ENCODE measurements at regions not wholly inside any gene's neighbourhood (a gene's known extent, or its start where the extent isn't known, plus 50 kb on each side); places are given as distances from the start of the nearest gene placed in this dataset.

- DNase-seq, result no peak
Observed at GRCh38 chr14:100439781-100440180, 116.6 kb downstream of the SLC25A47 start.

GRCh38 chr14:100440207-100440631, 117.1 kb downstream of the SLC25A47 start:
- peak; percentile 9 for DNase-seq

- no peak for DNase-seq
Observed at GRCh38 chr14:100440758-100441203, 117.6 kb downstream of the SLC25A47 start.

GRCh38 chr14:100441271-100441947, 118.3 kb downstream of the SLC25A47 start:
- DNase-seq, result no peak

GRCh38 chr14:100442036-100442435, 118.9 kb downstream of the SLC25A47 start:
- DNase-seq, result no peak

GRCh38 chr14:100442498-100443490, 119.7 kb downstream of the SLC25A47 start:
- no peak for DNase-seq

GRCh38 chr14:100443603-100444002, 120.5 kb downstream of the SLC25A47 start:
- DNase-seq, result no peak

- DNase-seq, result no peak
Observed at GRCh38 chr14:100445436-100446088, 122.4 kb downstream of the SLC25A47 start.

GRCh38 chr14:100446572-100446971, 123.4 kb downstream of the SLC25A47 start:
- no peak for DNase-seq

- DNase-seq, result no peak
Observed at GRCh38 chr14:100448376-100448775, 125.2 kb downstream of the SLC25A47 start.

GRCh38 chr14:100449225-100449987, 126.3 kb downstream of the SLC25A47 start:
- no peak for DNase-seq

GRCh38 chr14:100450049-100450448, 126.9 kb downstream of the SLC25A47 start:
- no peak for DNase-seq

GRCh38 chr14:100450736-100451135, 127.6 kb downstream of the SLC25A47 start:
- no peak for DNase-seq

GRCh38 chr14:100451264-100451663, 128.1 kb downstream of the SLC25A47 start:
- DNase-seq, result no peak

- no peak for DNase-seq
Observed at GRCh38 chr14:100453930-100454329, 130.8 kb downstream of the SLC25A47 start.

- DNase-seq, result no peak
Observed at GRCh38 chr14:100454437-100454836, 131.3 kb downstream of the SLC25A47 start.

- DNase-seq, result no peak
Observed at GRCh38 chr14:100463937-100464336, 123.3 kb downstream of the BEGAIN start.

GRCh38 chr14:100466111-100466856, 120.9 kb downstream of the BEGAIN start:
- DNase-seq, result no peak

- DNase-seq, result no peak
Observed at GRCh38 chr14:100467046-100467750, 120.0 kb downstream of the BEGAIN start.

GRCh38 chr14:100467939-100468338, 119.3 kb downstream of the BEGAIN start:
- DNase-seq, result no peak

- DNase-seq, result no peak
Observed at GRCh38 chr14:100468557-100468956, 118.7 kb downstream of the BEGAIN start.
